HCT116 (cell line): ENCODE measurements at regions not wholly inside any gene's neighbourhood (a gene's known extent, or its start where the extent isn't known, plus 50 kb on each side); places are given as distances from the start of the nearest gene placed in this dataset.

Experiments used
- CTCF ChIP-seq, 3 experiments: fragments of 200-600 bp in 1 of 3; sonication (generic) in 1 of 3; IDR thresholded peaks in 2 of 3; conservative IDR thresholded peaks in 1 of 3; 2 replicates each; pipeline ENCODE4 v1.5.1; 2012 to 2017; ENCODE audit warnings: low read depth in 2 of 3, low read length in 2 of 3, antibody characterized with exemption in 1 of 3, borderline replicate concordance in 1 of 3, control low read depth in 1 of 3, mild to moderate bottlenecking in 1 of 3, mixed read lengths in 1 of 3, mixed run types in 1 of 3, moderate library complexity in 1 of 3; ENCODE audit not compliant: insufficient read depth in 1 of 3
- ELF1 ChIP-seq: IDR thresholded peaks from 2 replicates; pipeline ENCODE4 v1.6.1; 2012; ENCODE audit warnings: low read depth, borderline replicate concordance
- EZH2 ChIP-seq: fragments of 200-600 bp; sonication (generic); IDR thresholded peaks from 2 replicates; pipeline ENCODE4 v1.6.1; 2017; ENCODE audit warnings: antibody characterized with exemption, mixed run types
- EZH2phosphoT487 ChIP-seq: fragments of 200-600 bp; IDR thresholded peaks from 2 replicates; pipeline ENCODE4 v1.6.1; 2018; ENCODE audit warnings: antibody characterized with exemption, borderline replicate concordance
- MAX ChIP-seq: IDR thresholded peaks from 2 replicates; pipeline ENCODE4 v1.6.1; 2012
- POLR2AphosphoS5 ChIP-seq: IDR thresholded peaks from 2 replicates; pipeline ENCODE4 v1.6.1; 2011; ENCODE audit warnings: mild to moderate bottlenecking, low read depth, low read length, moderate library complexity
- RAD21 ChIP-seq: IDR thresholded peaks from 2 replicates; pipeline ENCODE4 v1.6.1; 2012; ENCODE audit warnings: low read depth, mild to moderate bottlenecking
- REST ChIP-seq: IDR thresholded peaks from 2 replicates; pipeline ENCODE4 v1.6.1; 2012; ENCODE audit warnings: low read depth
- SIN3A ChIP-seq: IDR thresholded peaks from 2 replicates; pipeline ENCODE4 v1.6.1; 2012; ENCODE audit warnings: low read depth
- TCF7L2 ChIP-seq: IDR thresholded peaks from 2 replicates; pipeline ENCODE4 v1.7.0; 2011; ENCODE audit warnings: borderline replicate concordance, inconsistent platforms; ENCODE audit not compliant: insufficient read depth, insufficient read length; ENCODE audit errors: extremely low read depth
- YY1 ChIP-seq: IDR thresholded peaks from 2 replicates; pipeline ENCODE4 v1.6.1; 2011; ENCODE audit warnings: low read length, low read depth, moderate library complexity, mild to moderate bottlenecking; ENCODE audit not compliant: insufficient replicate concordance; ENCODE audit errors: extremely low read depth
- ZBTB33 ChIP-seq: IDR thresholded peaks from 2 replicates; pipeline ENCODE4 v1.6.1; 2011; ENCODE audit warnings: mild to moderate bottlenecking, low read length, moderate library complexity; ENCODE audit not compliant: insufficient replicate concordance; ENCODE audit errors: extremely low read depth
- ZFX ChIP-seq: fragments of 450-650 bp; IDR thresholded peaks from 2 replicates; pipeline ENCODE4 v1.6.1; 2017
- ZNF274 ChIP-seq: fragments of 200-500 bp; sonication (Bioruptor generic); IDR thresholded peaks from 2 replicates; pipeline ENCODE4 v1.6.1; 2014; ENCODE audit warnings: mild to moderate bottlenecking, low read depth, low read length, inconsistent platforms

GRCh38 chr2:221077251-221077650 lies 494.9 kb downstream of the EPHA4 start:
- TF ChIP-seq SIN3A, result no peak
- TF ChIP-seq REST, result no peak
- TF ChIP-seq EZH2, result no peak
- no peak for TF ChIP-seq TCF7L2
- TF ChIP-seq CTCF (IDR thresholded peaks at IDR 0.05 in 2 of 3, conservative IDR thresholded peaks at IDR 0.05 in 1 of 3; ENCODE audit: borderline replicate concordance in 1 of 3, insufficient read depth in 1 of 3, low read depth in 2 of 3, low read length in 2 of 3), result no peak
- TF ChIP-seq ZFX, result no peak
- no peak for TF ChIP-seq ZBTB33
- no peak for TF ChIP-seq ELF1
- no peak for TF ChIP-seq RAD21
- no peak for TF ChIP-seq POLR2AphosphoS5
- no peak for TF ChIP-seq ZNF274
- no peak for TF ChIP-seq EZH2phosphoT487
- no peak for TF ChIP-seq YY1
- no peak for TF ChIP-seq MAX
